NCI-H2227 treated with DMSO at 0.1 percent for 48 hours (cell line): ENCODE measurements at regions not wholly inside any gene's neighbourhood (a gene's known extent, or its start where the extent isn't known, plus 50 kb on each side); places are given as distances from the start of the nearest gene placed in this dataset.
"Not testable (repeated sequence)": the region's sequence is repeated elsewhere in the genome, so short reads cannot be mapped to it uniquely, and the experiment has no call there.

Experiments used
- DNase-seq: peaks from one replicate; lab custom pipeline; 2025; lab: John Stamatoyannopoulos, UW

GRCh38 chr6:167229586-167229985 is 61.5 kb upstream of the UNC93A start:
- DNase-seq = no peak

- DNase-seq = no peak
Measured at GRCh38 chr6:167230288-167230687, 60.8 kb upstream of the UNC93A start.

- DNase-seq = no peak
Measured at GRCh38 chr6:167232356-167232755, 58.8 kb upstream of the UNC93A start.

- DNase-seq = no peak
Measured at GRCh38 chr6:167233490-167233889, 57.6 kb upstream of the UNC93A start.

- DNase-seq = not testable (repeated sequence)
Measured at GRCh38 chr6:167234576-167234975, 56.5 kb upstream of the UNC93A start.

GRCh38 chr6:167235005-167235404 is 56.1 kb upstream of the UNC93A start:
- DNase-seq = no peak

GRCh38 chr6:167235421-167236238 is 55.5 kb upstream of the UNC93A start:
- no peak for DNase-seq

GRCh38 chr6:167236239-167236571 is 54.9 kb upstream of the UNC93A start:
- DNase-seq = no peak

GRCh38 chr6:167237438-167238145 is 53.5 kb upstream of the UNC93A start:
- DNase-seq = no peak

GRCh38 chr6:167238146-167238693 is 52.9 kb upstream of the UNC93A start:
- no peak for DNase-seq

- no peak for DNase-seq
Measured at GRCh38 chr6:167238694-167239467, 52.2 kb upstream of the UNC93A start.

- not testable (repeated sequence) for DNase-seq
Measured at GRCh38 chr6:167239470-167239869, 51.6 kb upstream of the UNC93A start.

- DNase-seq = no peak
Measured at GRCh38 chr6:167240034-167240541, 51.0 kb upstream of the UNC93A start.
